Endodermal cell (in vitro differentiated cells): ENCODE measurements at regions not wholly inside any gene's neighbourhood (a gene's known extent, or its start where the extent isn't known, plus 50 kb on each side); places are given as distances from the start of the nearest gene placed in this dataset.

Experiments
- DNase-seq: peaks from one replicate; pipeline ENCODE4 v3.0.0-alpha.2; 2017
- H3K27ac ChIP-seq: 2 replicates; pipeline ENCODE4 v1.5.1; 2013; ENCODE audit warnings: mild to moderate bottlenecking, low read depth, low read length, moderate library complexity
- H3K27me3 ChIP-seq: 2 replicates; pipeline ENCODE4 v1.6.1; 2013; ENCODE audit warnings: mild to moderate bottlenecking, low read length, moderate library complexity; ENCODE audit not compliant: insufficient read depth, control insufficient read depth, poor library complexity, severe bottlenecking
- H3K36me3 ChIP-seq: 2 replicates; pipeline ENCODE4 v1.7.0; 2013; ENCODE audit warnings: mild to moderate bottlenecking, low read length, moderate library complexity; ENCODE audit not compliant: control insufficient read depth, insufficient read depth
- H3K4me1 ChIP-seq: one replicate; pipeline ENCODE4 v1.7.0; 2013; ENCODE audit warnings: low read length; ENCODE audit not compliant: control insufficient read depth, insufficient read depth
- H3K4me3 ChIP-seq: 2 replicates; pipeline ENCODE4 v1.5.1; 2013; ENCODE audit warnings: mild to moderate bottlenecking, low read length, moderate library complexity
- H3K9ac ChIP-seq: 2 replicates; pipeline ENCODE4 v1.6.1; 2013; ENCODE audit warnings: mild to moderate bottlenecking, low read length, moderate library complexity; ENCODE audit not compliant: poor library complexity, severe bottlenecking; ENCODE audit errors: extremely low read depth
- H3K9me3 ChIP-seq: 2 replicates; pipeline ENCODE4 v1.6.1; 2013; ENCODE audit warnings: mild to moderate bottlenecking, low read length, moderate library complexity; ENCODE audit not compliant: control insufficient read depth
- H3K27ac Mint-ChIP-seq: 2 replicates; pipeline ENCODE4 v1.8.0; 2020; ENCODE audit warnings: mixed read lengths
- H3K27me3 Mint-ChIP-seq: 2 replicates; pipeline ENCODE4 v1.8.0; 2021; ENCODE audit warnings: mild to moderate bottlenecking, mixed read lengths; ENCODE audit not compliant: insufficient read depth
- H3K36me3 Mint-ChIP-seq: 2 replicates; pipeline ENCODE4 v1.8.0; 2020; ENCODE audit warnings: low read depth, mixed read lengths
- H3K4me1 Mint-ChIP-seq: 2 replicates; pipeline ENCODE4 v1.8.0; 2020; ENCODE audit warnings: mixed read lengths
- H3K4me3 Mint-ChIP-seq: 2 replicates; pipeline ENCODE4 v1.8.0; 2020; ENCODE audit warnings: mild to moderate bottlenecking, moderate library complexity, mixed read lengths
- H3K9me3 Mint-ChIP-seq: 2 replicates; pipeline ENCODE4 v1.8.0; 2020; ENCODE audit warnings: mild to moderate bottlenecking, mixed read lengths
- CTCF ChIP-seq: fragments of 200-600 bp; sonication (generic); conservative IDR thresholded peaks from 2 replicates; pipeline ENCODE4 v1.5.0; 2021; ENCODE audit warnings: antibody characterized with exemption, mild to moderate bottlenecking
- WGBS, 2 experiments: methylation state at CpG; one replicate each; pipeline versions ENCODE4 v1.1.5 to v1.1.7; 2013; ENCODE audit warnings: missing lambda C conversion rate in 2 of 2, mixed read lengths in 1 of 2; ENCODE audit not compliant: insufficient coverage in 1 of 2, insufficient read length in 1 of 2; 5-methylcytosine and 5-hydroxymethylcytosine counted together

GRCh38 chr5:9858043-9858442 is 227.9 kb upstream of the TAS2R1 start:
- no peak overlapping the region for H3K27ac Mint-ChIP-seq
- TF ChIP-seq CTCF = no peak

DNA sequence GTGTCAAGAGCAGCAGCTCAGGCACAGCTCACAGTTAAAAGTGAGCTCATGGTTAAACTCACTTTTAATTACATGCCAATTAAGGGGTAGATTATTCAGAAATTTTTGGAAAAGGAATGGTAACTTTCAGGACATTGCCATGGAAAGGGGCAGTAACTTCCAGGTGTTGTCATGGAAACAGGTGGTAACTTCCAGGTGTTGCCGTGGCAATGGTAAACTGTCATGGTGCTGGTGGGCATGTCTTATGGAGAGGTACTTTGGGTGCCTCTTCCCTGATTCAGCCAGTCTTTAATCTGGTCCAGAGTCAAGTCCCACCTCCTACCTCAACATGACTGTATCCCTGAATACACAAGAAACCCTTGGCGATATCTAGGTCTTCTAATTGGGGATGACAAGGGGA is 223.2 kb upstream of the TAS2R1 start:
- peaks cover 2% of the 10 kb centered on the region for H3K36me3 Mint-ChIP-seq
- H3K36me3 ChIP-seq = no peaks in the 10 kb centered on the region
- H3K4me3 ChIP-seq = no peak overlapping the region
- H3K4me3 Mint-ChIP-seq = no peak overlapping the region
- WGBS, 2 experiments = 96 to 100% methylated on average over 1 to 2 of the region's 2 CpGs
- H3K27me3 ChIP-seq = no peaks in the 10 kb centered on the region
- no peaks in the 10 kb centered on the region for H3K9me3 ChIP-seq
- H3K4me1 ChIP-seq = peaks cover 10% of the 10 kb centered on the region
- H3K27me3 Mint-ChIP-seq = no peaks in the 10 kb centered on the region
- H3K27ac Mint-ChIP-seq = no peak overlapping the region
- H3K9ac ChIP-seq = no peak overlapping the region
- no peak overlapping the region for H3K27ac ChIP-seq
- peak; percentile 21 for TF ChIP-seq CTCF
- H3K4me1 Mint-ChIP-seq = peaks cover 9% of the 10 kb centered on the region
- H3K9me3 Mint-ChIP-seq = no peaks in the 10 kb centered on the region
- no peak for DNase-seq

More at GRCh38 chr5:9858043-9858442, 227.9 kb upstream of the TAS2R1 start:
- H3K9me3 ChIP-seq = peaks cover under 1% of the 10 kb centered on the region
- no peak overlapping the region for H3K4me3 Mint-ChIP-seq
- H3K27ac ChIP-seq = no peak overlapping the region
- no peaks in the 10 kb centered on the region for H3K9me3 Mint-ChIP-seq
- WGBS, 2 experiments = 95 to 100% methylated on average over 1 to 3 of the region's 3 CpGs
- H3K36me3 Mint-ChIP-seq = peaks cover 2% of the 10 kb centered on the region
- peaks cover 13% of the 10 kb centered on the region for H3K4me1 Mint-ChIP-seq
- H3K27me3 ChIP-seq = no peaks in the 10 kb centered on the region
- H3K4me1 ChIP-seq = peaks cover 3% of the 10 kb centered on the region
- H3K9ac ChIP-seq = no peak overlapping the region
- H3K27me3 Mint-ChIP-seq = no peaks in the 10 kb centered on the region
- no peak for DNase-seq
- no peaks in the 10 kb centered on the region for H3K36me3 ChIP-seq
- no peak overlapping the region for H3K4me3 ChIP-seq

DNA sequence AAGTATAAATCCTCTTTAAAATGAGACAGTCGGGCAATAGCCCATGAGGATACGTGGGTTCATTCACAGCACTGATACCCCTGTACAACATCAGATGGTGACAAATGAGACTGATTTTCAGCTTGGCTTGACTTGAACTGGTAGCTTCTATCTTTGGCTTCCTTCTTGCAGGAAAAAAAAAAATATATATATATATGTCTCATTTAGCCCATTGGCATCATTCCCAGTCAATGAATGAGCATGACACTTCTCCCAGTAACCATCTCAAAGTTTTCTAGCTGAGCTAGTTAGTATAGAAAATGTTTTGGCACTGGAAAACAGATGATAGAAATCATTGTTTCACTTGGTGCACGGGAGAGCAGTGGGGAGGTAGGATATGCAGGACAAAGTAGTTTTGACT is 222.5 kb upstream of the TAS2R1 start:
- Mint-ChIP-seq H3K27ac (no peak overlapping the region), H3K4me1 (peaks cover 9% of the 10 kb centered on the region), H3K27me3 (no peaks in the 10 kb centered on the region), H3K9me3 (no peaks in the 10 kb centered on the region), H3K4me3 (no peak overlapping the region), H3K36me3 (peaks cover 2% of the 10 kb centered on the region)
- no peaks in the 10 kb centered on the region for H3K9me3 ChIP-seq
- H3K4me3 ChIP-seq = no peak overlapping the region
- no peak overlapping the region for H3K27ac ChIP-seq
- TF ChIP-seq CTCF = no peak
- H3K9ac ChIP-seq = no peak overlapping the region
- WGBS, 2 experiments = 91 to 94% methylated on average over 3 of the region's 3 CpGs
- no peak for DNase-seq
- peaks cover 10% of the 10 kb centered on the region for H3K4me1 ChIP-seq
- no peaks in the 10 kb centered on the region for H3K36me3 ChIP-seq
- H3K27me3 ChIP-seq = no peaks in the 10 kb centered on the region
